Parathyroid adenoma (tissue), 2 donors: ENCODE measurements at regions not wholly inside any gene's neighbourhood (a gene's known extent, or its start where the extent isn't known, plus 50 kb on each side); places are given as distances from the start of the nearest gene placed in this dataset.

ENCODE experiments used
- H2AFZ ChIP-seq: fragments of 300-600 bp; sonication (generic); one replicate; pipeline ENCODE4 v1.7.0; 2017; ENCODE audit warnings: antibody characterized with exemption, mild to moderate bottlenecking
- H3K27ac ChIP-seq: fragments of 300-600 bp; sonication (generic); one replicate; pipeline ENCODE4 v1.7.0; 2017
- H3K27me3 ChIP-seq: fragments of 300-600 bp; sonication (generic); one replicate; pipeline ENCODE4 v1.7.0; 2017; ENCODE audit warnings: low read length; ENCODE audit not compliant: control insufficient read depth, insufficient read depth
- H3K36me3 ChIP-seq: fragments of 300-600 bp; sonication (generic); one replicate; pipeline ENCODE4 v1.7.0; 2017; ENCODE audit warnings: low read length; ENCODE audit not compliant: control insufficient read depth, insufficient read depth
- H3K4me1 ChIP-seq: fragments of 300-600 bp; sonication (generic); one replicate; pipeline ENCODE4 v1.7.0; 2017; ENCODE audit warnings: control low read depth
- H3K4me2 ChIP-seq: fragments of 300-600 bp; sonication (generic); one replicate; pipeline ENCODE4 v1.7.0; 2017; ENCODE audit warnings: low read length
- H3K4me3 ChIP-seq: fragments of 300-600 bp; sonication (generic); one replicate; pipeline ENCODE4 v1.7.0; 2017; ENCODE audit warnings: low read depth, low read length
- H3K79me2 ChIP-seq: fragments of 300-600 bp; sonication (generic); one replicate; pipeline ENCODE4 v1.7.0; 2017; ENCODE audit warnings: control low read depth
- H3K9ac ChIP-seq: fragments of 300-600 bp; sonication (generic); one replicate; pipeline ENCODE4 v1.7.0; 2017; ENCODE audit warnings: mild to moderate bottlenecking
- H3K9me3 ChIP-seq: fragments of 300-600 bp; sonication (generic); one replicate; pipeline ENCODE4 v1.7.0; 2017; ENCODE audit warnings: low read length; ENCODE audit not compliant: control insufficient read depth
- TF ChIP-seq, protein P1 (sequence below): fragments of 300-600 bp; sonication (generic); IDR thresholded peaks from one replicate; pipeline ENCODE4 v1.7.0; 2017; ENCODE audit warnings: antibody characterized with exemption, mild to moderate bottlenecking
- donor health status: primary hyperparathyroidism.

- Histone ChIP-seq H2AFZ (no peak overlapping the region), H3K27ac (no peak overlapping the region), H3K9me3 (no peaks in the 10 kb centered on the region), H3K27me3 (no peaks in the 10 kb centered on the region), H3K4me1 (no peaks in the 10 kb centered on the region), H3K9ac (no peak overlapping the region), H3K79me2 (no peaks in the 10 kb centered on the region), H3K36me3 (no peaks in the 10 kb centered on the region), H3K4me3 (no peak overlapping the region), H3K4me2 (no peak overlapping the region)
- TF ChIP-seq, protein P1, sequence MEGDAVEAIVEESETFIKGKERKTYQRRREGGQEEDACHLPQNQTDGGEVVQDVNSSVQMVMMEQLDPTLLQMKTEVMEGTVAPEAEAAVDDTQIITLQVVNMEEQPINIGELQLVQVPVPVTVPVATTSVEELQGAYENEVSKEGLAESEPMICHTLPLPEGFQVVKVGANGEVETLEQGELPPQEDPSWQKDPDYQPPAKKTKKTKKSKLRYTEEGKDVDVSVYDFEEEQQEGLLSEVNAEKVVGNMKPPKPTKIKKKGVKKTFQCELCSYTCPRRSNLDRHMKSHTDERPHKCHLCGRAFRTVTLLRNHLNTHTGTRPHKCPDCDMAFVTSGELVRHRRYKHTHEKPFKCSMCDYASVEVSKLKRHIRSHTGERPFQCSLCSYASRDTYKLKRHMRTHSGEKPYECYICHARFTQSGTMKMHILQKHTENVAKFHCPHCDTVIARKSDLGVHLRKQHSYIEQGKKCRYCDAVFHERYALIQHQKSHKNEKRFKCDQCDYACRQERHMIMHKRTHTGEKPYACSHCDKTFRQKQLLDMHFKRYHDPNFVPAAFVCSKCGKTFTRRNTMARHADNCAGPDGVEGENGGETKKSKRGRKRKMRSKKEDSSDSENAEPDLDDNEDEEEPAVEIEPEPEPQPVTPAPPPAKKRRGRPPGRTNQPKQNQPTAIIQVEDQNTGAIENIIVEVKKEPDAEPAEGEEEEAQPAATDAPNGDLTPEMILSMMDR = no peak
These were observed 55.0 kb upstream of the LCTL start for GRCh38 chr15:66620744-66621344.

- no peaks in the 10 kb centered on the region for H3K36me3 ChIP-seq
- no peak overlapping the region for H3K9ac ChIP-seq
- no peaks in the 10 kb centered on the region for H3K79me2 ChIP-seq
- H3K4me3 ChIP-seq = no peak overlapping the region
- no peaks in the 10 kb centered on the region for H3K27me3 ChIP-seq
- TF ChIP-seq, protein P1 = no peak
- H3K9me3 ChIP-seq = no peaks in the 10 kb centered on the region
- no peak overlapping the region for H3K27ac ChIP-seq
- H3K4me1 ChIP-seq = no peaks in the 10 kb centered on the region
- no peak overlapping the region for H2AFZ ChIP-seq
- H3K4me2 ChIP-seq = no peak overlapping the region
These were observed 56.0 kb upstream of the LCTL start for GRCh38 chr15:66621491-66622467.

DNA sequence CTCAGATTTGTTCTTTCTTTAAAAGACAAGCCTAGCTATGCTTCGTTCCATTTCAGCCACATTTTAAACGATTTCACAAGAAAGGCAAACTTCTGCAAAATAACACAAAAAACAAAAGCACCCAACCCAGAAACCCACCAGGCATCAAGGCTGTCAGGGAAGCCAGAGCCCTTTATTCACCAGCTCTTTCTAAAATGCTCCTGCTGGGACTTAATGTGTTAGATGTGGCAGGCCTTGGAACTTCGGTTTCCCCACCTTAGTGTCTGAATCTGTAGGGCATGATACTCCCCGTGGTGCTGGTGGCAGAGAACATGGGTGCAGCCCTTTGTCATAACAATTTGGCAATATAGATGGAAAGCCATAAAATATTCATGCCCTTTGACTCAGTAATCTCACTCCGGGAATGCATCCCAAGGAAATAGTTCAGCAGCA is 56.8 kb upstream of the LCTL start:
- Histone ChIP-seq H2AFZ (no peak overlapping the region), H3K79me2 (no peaks in the 10 kb centered on the region), H3K4me2 (no peak overlapping the region), H3K27me3 (no peaks in the 10 kb centered on the region), H3K4me3 (no peak overlapping the region), H3K9ac (no peak overlapping the region), H3K36me3 (no peaks in the 10 kb centered on the region), H3K9me3 (no peaks in the 10 kb centered on the region), H3K27ac (no peak overlapping the region), H3K4me1 (no peaks in the 10 kb centered on the region)
- TF ChIP-seq, protein P1 = no peak

DNA sequence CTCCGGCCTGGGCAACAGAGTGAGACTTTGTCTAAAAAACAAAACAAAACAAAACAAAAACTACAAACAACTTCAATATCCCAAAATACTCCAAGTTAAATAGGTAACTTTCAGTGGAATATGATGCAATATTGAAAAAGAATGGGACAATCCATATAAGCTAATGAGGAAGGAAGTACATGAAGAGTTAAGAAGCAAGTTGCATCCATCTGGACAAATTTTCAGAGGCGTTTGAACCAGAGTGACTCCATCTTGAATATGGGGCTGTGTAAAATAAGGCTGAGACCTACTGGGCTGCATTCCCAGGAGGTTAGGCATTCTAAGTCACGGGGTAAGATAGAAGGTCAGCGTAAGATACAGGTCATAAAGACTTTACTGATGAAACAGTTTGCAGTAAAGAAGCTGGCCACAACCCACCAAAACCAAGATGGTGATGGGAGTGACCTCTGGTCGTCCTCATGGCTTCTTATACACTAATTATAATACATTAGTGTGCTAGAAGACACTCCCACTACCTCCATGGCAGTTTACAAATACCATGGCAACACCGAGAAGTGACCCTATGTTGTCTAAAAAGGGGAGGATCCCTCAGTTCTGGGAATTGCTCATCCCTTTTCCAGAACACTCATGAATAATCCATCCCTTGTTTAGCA is 58.1 kb upstream of the LCTL start:
- TF ChIP-seq, protein P1 = no peak
- no peak overlapping the region for H3K27ac ChIP-seq
- H3K4me1 ChIP-seq = no peaks in the 10 kb centered on the region
- no peak overlapping the region for H3K4me3 ChIP-seq
- no peaks in the 10 kb centered on the region for H3K27me3 ChIP-seq
- no peaks in the 10 kb centered on the region for H3K79me2 ChIP-seq
- no peak overlapping the region for H3K4me2 ChIP-seq
- H3K36me3 ChIP-seq = no peaks in the 10 kb centered on the region
- no peak overlapping the region for H3K9ac ChIP-seq
- no peaks in the 10 kb centered on the region for H3K9me3 ChIP-seq
- no peak overlapping the region for H2AFZ ChIP-seq
